MM.1S (cell line): ENCODE measurements at regions not wholly inside any gene's neighbourhood (a gene's known extent, or its start where the extent isn't known, plus 50 kb on each side); places are given as distances from the start of the nearest gene placed in this dataset.

Experiments
- EZH2 ChIP-seq: fragments of 300-600 bp; sonication (generic); optimal IDR thresholded peaks from 2 replicates; pipeline ENCODE3; 2017; ENCODE audit warnings: low read depth, mild to moderate bottlenecking, antibody characterized with exemption, low read length, mixed read lengths
- TF ChIP-seq, protein P1 (sequence below): fragments of 300-600 bp; sonication (generic); IDR thresholded peaks from 2 replicates; pipeline ENCODE4 v1.5.1; 2016; ENCODE audit warnings: antibody characterized with exemption, low read length, mixed read lengths

DNA sequence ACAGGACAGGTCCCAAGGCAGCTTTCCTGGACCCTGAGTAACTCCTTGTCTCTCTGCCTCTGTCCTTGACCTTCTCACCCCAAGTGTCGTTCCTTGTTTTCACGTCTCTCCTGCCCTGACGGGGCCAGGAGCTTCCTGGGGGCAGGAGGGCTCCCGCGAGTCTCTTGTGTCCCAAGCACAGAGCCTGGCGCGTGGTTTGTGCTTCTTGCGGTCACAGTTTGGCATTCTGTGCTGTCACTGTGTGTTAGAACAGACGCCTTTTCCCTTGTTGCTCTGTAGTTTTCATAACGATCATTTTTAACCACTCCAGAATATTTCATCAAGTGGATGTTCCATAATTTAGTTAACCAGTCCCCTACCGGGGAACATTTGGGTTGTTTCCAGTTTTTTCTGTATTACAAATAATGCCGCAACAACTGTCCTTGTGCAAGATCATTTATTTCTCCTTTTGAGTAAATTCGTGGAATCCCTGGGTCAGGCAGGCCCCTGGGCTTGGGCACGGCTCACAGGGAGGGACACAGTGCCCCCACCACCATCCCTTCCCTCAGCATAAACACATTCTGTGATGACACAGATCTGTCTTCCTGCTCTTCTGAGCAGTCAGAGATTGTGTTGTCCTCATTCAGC, 71.9 kb downstream of the TSPAN17 start:
- TF ChIP-seq, protein P1, sequence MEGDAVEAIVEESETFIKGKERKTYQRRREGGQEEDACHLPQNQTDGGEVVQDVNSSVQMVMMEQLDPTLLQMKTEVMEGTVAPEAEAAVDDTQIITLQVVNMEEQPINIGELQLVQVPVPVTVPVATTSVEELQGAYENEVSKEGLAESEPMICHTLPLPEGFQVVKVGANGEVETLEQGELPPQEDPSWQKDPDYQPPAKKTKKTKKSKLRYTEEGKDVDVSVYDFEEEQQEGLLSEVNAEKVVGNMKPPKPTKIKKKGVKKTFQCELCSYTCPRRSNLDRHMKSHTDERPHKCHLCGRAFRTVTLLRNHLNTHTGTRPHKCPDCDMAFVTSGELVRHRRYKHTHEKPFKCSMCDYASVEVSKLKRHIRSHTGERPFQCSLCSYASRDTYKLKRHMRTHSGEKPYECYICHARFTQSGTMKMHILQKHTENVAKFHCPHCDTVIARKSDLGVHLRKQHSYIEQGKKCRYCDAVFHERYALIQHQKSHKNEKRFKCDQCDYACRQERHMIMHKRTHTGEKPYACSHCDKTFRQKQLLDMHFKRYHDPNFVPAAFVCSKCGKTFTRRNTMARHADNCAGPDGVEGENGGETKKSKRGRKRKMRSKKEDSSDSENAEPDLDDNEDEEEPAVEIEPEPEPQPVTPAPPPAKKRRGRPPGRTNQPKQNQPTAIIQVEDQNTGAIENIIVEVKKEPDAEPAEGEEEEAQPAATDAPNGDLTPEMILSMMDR: no peak
- TF ChIP-seq EZH2: no peak
